ENCODE measurements at regions not wholly inside any gene's neighbourhood (a gene's known extent, or its start where the extent isn't known, plus 50 kb on each side); places are given as distances from the start of the nearest gene placed in this dataset.

- ChIA-PET POLR2A (no interaction called here), CTCF (no interaction called here)
- no peak for ATAC-seq
- H3K27me3 ChIP-seq (ENCODE audit: control insufficient read depth, insufficient read depth, low read length) = no peaks in the 10 kb centered on the region
- intact Hi-C loops (cut with micrococcal nuclease; ENCODE audit: unreplicated experiment) = no loop called here
- no peaks in the 10 kb centered on the region for H3K4me1 ChIP-seq (ENCODE audit: control insufficient read depth, insufficient read depth, low read length)
- no peak for TF ChIP-seq TCF7L2 (IDR thresholded peaks at IDR 0.05; ENCODE audit: low read depth, low read length)
- TF ChIP-seq, protein P1, sequence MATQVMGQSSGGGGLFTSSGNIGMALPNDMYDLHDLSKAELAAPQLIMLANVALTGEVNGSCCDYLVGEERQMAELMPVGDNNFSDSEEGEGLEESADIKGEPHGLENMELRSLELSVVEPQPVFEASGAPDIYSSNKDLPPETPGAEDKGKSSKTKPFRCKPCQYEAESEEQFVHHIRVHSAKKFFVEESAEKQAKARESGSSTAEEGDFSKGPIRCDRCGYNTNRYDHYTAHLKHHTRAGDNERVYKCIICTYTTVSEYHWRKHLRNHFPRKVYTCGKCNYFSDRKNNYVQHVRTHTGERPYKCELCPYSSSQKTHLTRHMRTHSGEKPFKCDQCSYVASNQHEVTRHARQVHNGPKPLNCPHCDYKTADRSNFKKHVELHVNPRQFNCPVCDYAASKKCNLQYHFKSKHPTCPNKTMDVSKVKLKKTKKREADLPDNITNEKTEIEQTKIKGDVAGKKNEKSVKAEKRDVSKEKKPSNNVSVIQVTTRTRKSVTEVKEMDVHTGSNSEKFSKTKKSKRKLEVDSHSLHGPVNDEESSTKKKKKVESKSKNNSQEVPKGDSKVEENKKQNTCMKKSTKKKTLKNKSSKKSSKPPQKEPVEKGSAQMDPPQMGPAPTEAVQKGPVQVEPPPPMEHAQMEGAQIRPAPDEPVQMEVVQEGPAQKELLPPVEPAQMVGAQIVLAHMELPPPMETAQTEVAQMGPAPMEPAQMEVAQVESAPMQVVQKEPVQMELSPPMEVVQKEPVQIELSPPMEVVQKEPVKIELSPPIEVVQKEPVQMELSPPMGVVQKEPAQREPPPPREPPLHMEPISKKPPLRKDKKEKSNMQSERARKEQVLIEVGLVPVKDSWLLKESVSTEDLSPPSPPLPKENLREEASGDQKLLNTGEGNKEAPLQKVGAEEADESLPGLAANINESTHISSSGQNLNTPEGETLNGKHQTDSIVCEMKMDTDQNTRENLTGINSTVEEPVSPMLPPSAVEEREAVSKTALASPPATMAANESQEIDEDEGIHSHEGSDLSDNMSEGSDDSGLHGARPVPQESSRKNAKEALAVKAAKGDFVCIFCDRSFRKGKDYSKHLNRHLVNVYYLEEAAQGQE (IDR thresholded peaks at IDR 0.05; ENCODE audit: insufficient read depth in 1 of 2, low read depth in 2 of 2, low read length in 1 of 2) = no peak
- TF ChIP-seq SIN3A (IDR thresholded peaks at IDR 0.05; ENCODE audit: borderline replicate concordance, insufficient read depth, low read depth, low read length) = no peak
- TF ChIP-seq POLR2AphosphoS5 (IDR thresholded peaks at IDR 0.05; ENCODE audit: low read depth, low read length) = no peak
- TF ChIP-seq CTCF (IDR thresholded peaks at IDR 0.05) = no peak
- H3K36me3 ChIP-seq (ENCODE audit: control insufficient read depth, insufficient read depth, low read length) = no peaks in the 10 kb centered on the region
- BruUV-seq (replicated peaks) = no TSS peak
- in situ Hi-C loops (cut with HindIII; ENCODE audit: low pct_unique_long_range_greater_than_20kb, low sequenced_read_pairs) = no loop called here
- DNase-seq (ENCODE audit: low read depth, low spot score) = no peak
- no peaks in the 10 kb centered on the region for H3K9me3 ChIP-seq (ENCODE audit: control insufficient read depth, insufficient read depth, low read depth, low read length)
- H3K4me3 ChIP-seq (ENCODE audit: low read depth in 2 of 2, low read length in 2 of 2) = no peak overlapping the region
- no peak overlapping the region for H3K27ac ChIP-seq (ENCODE audit: low read length)
Measured at GRCh38 chr11:25562417-25562816, 769.5 kb upstream of the ANO3 start.

GRCh38 chr11:25565846-25566245, 766.1 kb upstream of the ANO3 start:
- Histone ChIP-seq H3K27ac (ENCODE audit: low read length) (no peak overlapping the region), H3K27me3 (ENCODE audit: control insufficient read depth, insufficient read depth, low read length) (no peaks in the 10 kb centered on the region), H3K4me3 (ENCODE audit: low read depth in 2 of 2, low read length in 2 of 2) (no peak overlapping the region), H3K9me3 (ENCODE audit: control insufficient read depth, insufficient read depth, low read depth, low read length) (no peaks in the 10 kb centered on the region), H3K4me1 (ENCODE audit: control insufficient read depth, insufficient read depth, low read length) (no peaks in the 10 kb centered on the region), H3K36me3 (ENCODE audit: control insufficient read depth, insufficient read depth, low read length) (no peaks in the 10 kb centered on the region)
- CTCF ChIA-PET = no interaction called here
- intact Hi-C loops (cut with micrococcal nuclease; ENCODE audit: unreplicated experiment) (no loop called here), in situ Hi-C loops (cut with HindIII; ENCODE audit: low pct_unique_long_range_greater_than_20kb, low sequenced_read_pairs) (no loop called here)
- BruUV-seq (replicated peaks) = no TSS peak
- DNase-seq (ENCODE audit: low read depth, low spot score) = no peak
- POLR2A ChIA-PET = no interaction called here
- TF ChIP-seq POLR2AphosphoS5 (IDR thresholded peaks at IDR 0.05; ENCODE audit: low read depth, low read length) = no peak
- TF ChIP-seq CTCF (IDR thresholded peaks at IDR 0.05) = no peak
- no peak for TF ChIP-seq SIN3A (IDR thresholded peaks at IDR 0.05; ENCODE audit: borderline replicate concordance, insufficient read depth, low read depth, low read length)
- TF ChIP-seq, protein P1 (IDR thresholded peaks at IDR 0.05; ENCODE audit: insufficient read depth in 1 of 2, low read depth in 2 of 2, low read length in 1 of 2) = no peak
- no peak for TF ChIP-seq TCF7L2 (IDR thresholded peaks at IDR 0.05; ENCODE audit: low read depth, low read length)
- no peak for ATAC-seq
